IMR-90 (cell line): ENCODE measurements at regions not wholly inside any gene's neighbourhood (a gene's known extent, or its start where the extent isn't known, plus 50 kb on each side); places are given as distances from the start of the nearest gene placed in this dataset.

Source experiments
- ATAC-seq: fragments of 200-7000 bp; cut with Tn5 transposase; 2 replicates; pipeline ENCODE4 v1.9.1; 2020; ENCODE audit warnings: low read depth, mild to moderate bottlenecking, moderate library complexity
- BruUV-seq: library from RNA; stranded (reverse); fragments of 400-500 nt; replicated peaks from 2 replicates; lab custom pipeline; 2021; lab: Mats Ljungman, UMichigan
- CTCF ChIA-PET: fragments of 300-600 bp; formaldehyde crosslinking; extraction: SDS; loops from one replicate; lab custom pipeline; 2021; ENCODE audit warnings: antibody characterized with exemption; lab: Yijun Ruan, JAX
- POLR2A ChIA-PET: fragments of 300-600 bp; sonication (Branson Sonifier 250); formaldehyde crosslinking; loops from one replicate; lab custom pipeline; 2022; ENCODE audit warnings: antibody characterized with exemption; ENCODE audit not compliant: unreplicated experiment; lab: Charles Lee
- DNase-seq: peaks from one replicate; pipeline ENCODE4 v3.0.0; 2013
- H2AFZ ChIP-seq: replicated peaks from 2 replicates; pipeline ENCODE3; 2013; ENCODE audit warnings: low read length, mild to moderate bottlenecking; ENCODE audit not compliant: poor library complexity
- H2AK5ac ChIP-seq: 2 replicates; pipeline ENCODE4 v1.6.1; 2013; ENCODE audit warnings: low read depth, low read length, inconsistent platforms
- H2AK9ac ChIP-seq: replicated peaks from 2 replicates; pipeline ENCODE3; 2013; ENCODE audit warnings: mild to moderate bottlenecking, low read depth, low read length, moderate library complexity; ENCODE audit not compliant: poor library complexity
- H2BK120ac ChIP-seq: 2 replicates; pipeline ENCODE4 v1.6.1; 2013; ENCODE audit warnings: low read depth, low read length, inconsistent platforms
- H2BK15ac ChIP-seq: 3 replicates; pipeline ENCODE4 v1.6.1; 2013; ENCODE audit warnings: low read depth, low read length, inconsistent platforms
- H2BK20ac ChIP-seq: 2 replicates; pipeline ENCODE4 v1.6.1; 2013; ENCODE audit warnings: low read depth, mild to moderate bottlenecking, inconsistent platforms, low read length, moderate library complexity
- H2BK5ac ChIP-seq: 2 replicates; pipeline ENCODE4 v1.6.1; 2013; ENCODE audit warnings: mild to moderate bottlenecking, low read depth, low read length, inconsistent platforms; ENCODE audit not compliant: poor library complexity, severe bottlenecking
- H3K14ac ChIP-seq: replicated peaks from 2 replicates; pipeline ENCODE4 v1.6.1; 2013; ENCODE audit warnings: low read depth, low read length, inconsistent platforms
- H3K18ac ChIP-seq: 2 replicates; pipeline ENCODE4 v1.6.1; 2013; ENCODE audit warnings: low read depth, low read length, control low read depth
- H3K23ac ChIP-seq: 2 replicates; pipeline ENCODE4 v1.6.1; 2013; ENCODE audit warnings: low read depth, low read length, inconsistent platforms
- H3K27ac ChIP-seq: 2 replicates; pipeline ENCODE4 v1.5.1; 2013; ENCODE audit warnings: mild to moderate bottlenecking, control low read depth, low read length; ENCODE audit not compliant: insufficient read depth
- H3K27me3 ChIP-seq: 2 replicates; pipeline ENCODE4 v1.6.1; 2013; ENCODE audit warnings: low read length; ENCODE audit not compliant: control insufficient read depth, insufficient read depth
- H3K36me3 ChIP-seq: 2 replicates; pipeline ENCODE4 v1.6.1; 2013; ENCODE audit warnings: low read length, mixed read lengths; ENCODE audit not compliant: control insufficient read depth, insufficient read depth
- H3K4ac ChIP-seq: 2 replicates; pipeline ENCODE4 v1.6.1; 2013; ENCODE audit warnings: low read depth, low read length, inconsistent platforms
- H3K4me1 ChIP-seq: 2 replicates; pipeline ENCODE4 v1.6.1; 2013; ENCODE audit warnings: low read length, mixed read lengths; ENCODE audit not compliant: control insufficient read depth, insufficient read depth
- H3K4me2 ChIP-seq: 2 replicates; pipeline ENCODE4 v1.6.1; 2013; ENCODE audit warnings: low read depth, mild to moderate bottlenecking, control low read depth, low read length, moderate library complexity
- H3K4me3 ChIP-seq: 2 replicates; pipeline ENCODE4 v1.5.1; 2013; ENCODE audit warnings: low read depth, mild to moderate bottlenecking, control low read depth, low read length, moderate library complexity; ENCODE audit not compliant: insufficient read depth
- H3K56ac ChIP-seq: 2 replicates; pipeline ENCODE4 v1.6.1; 2013; ENCODE audit warnings: low read length, inconsistent platforms; ENCODE audit not compliant: insufficient read depth; ENCODE audit errors: extremely low read depth
- H3K79me1 ChIP-seq, 2 experiments: 2 replicates each; pipeline ENCODE4 v1.6.1; 2013; ENCODE audit warnings: low read length in 2 of 2, inconsistent platforms in 1 of 2, low read depth in 1 of 2
- H3K9ac ChIP-seq: 2 replicates; pipeline ENCODE4 v1.6.1; 2013; ENCODE audit warnings: low read depth, low read length, control low read depth
- H3K9me1 ChIP-seq: 2 replicates; pipeline ENCODE4 v1.6.1; 2013; ENCODE audit warnings: low read length, inconsistent platforms; ENCODE audit not compliant: insufficient read depth
- H3K9me3 ChIP-seq: 2 replicates; pipeline ENCODE4 v1.6.1; 2013; ENCODE audit warnings: low read length; ENCODE audit not compliant: control insufficient read depth, insufficient read depth
- H4K20me1 ChIP-seq: 2 replicates; pipeline ENCODE4 v1.6.1; 2013; ENCODE audit warnings: low read length, inconsistent platforms; ENCODE audit not compliant: insufficient read depth
- H4K5ac ChIP-seq: 2 replicates; pipeline ENCODE4 v1.6.1; 2013; ENCODE audit warnings: mild to moderate bottlenecking, low read depth, low read length, control low read depth
- H4K8ac ChIP-seq, 2 experiments: 2 replicates each; pipeline ENCODE4 v1.6.1; 2013; ENCODE audit warnings: low read depth in 2 of 2, low read length in 2 of 2, control low read depth in 1 of 2, inconsistent platforms in 1 of 2
- H4K91ac ChIP-seq: 2 replicates; pipeline ENCODE4 v1.6.1; 2013; ENCODE audit warnings: low read depth, low read length, inconsistent platforms; ENCODE audit not compliant: insufficient read depth
- BHLHE40 ChIP-seq: fragments of 150-350 bp; IDR thresholded peaks from 2 replicates; pipeline ENCODE4 v1.6.1; 2016; ENCODE audit warnings: mild to moderate bottlenecking, low read depth, low read length
- CEBPB ChIP-seq: IDR thresholded peaks from 2 replicates; pipeline ENCODE4 v1.6.1; 2012; ENCODE audit warnings: low read depth, low read length, improper control_type of control experiment
- CHD1 ChIP-seq: IDR thresholded peaks from 2 replicates; pipeline ENCODE4 v1.6.1; 2012; ENCODE audit warnings: low read depth, low read length, improper control_type of control experiment
- CTCF ChIP-seq: conservative IDR thresholded peaks from 2 replicates; pipeline ENCODE4 v1.5.1; 2012; ENCODE audit warnings: mild to moderate bottlenecking, low read depth, low read length, improper control_type of control experiment
- ELK1 ChIP-seq: fragments of 150-350 bp; IDR thresholded peaks from 2 replicates; pipeline ENCODE4 v1.6.1; 2016; ENCODE audit warnings: low read depth, mild to moderate bottlenecking, low read length, moderate library complexity, borderline replicate concordance
- MAFK ChIP-seq: IDR thresholded peaks from 2 replicates; pipeline ENCODE4 v1.6.1; 2012; ENCODE audit warnings: low read depth, low read length, improper control_type of control experiment
- MAZ ChIP-seq: IDR thresholded peaks from 2 replicates; pipeline ENCODE4 v1.6.1; 2012; ENCODE audit warnings: low read depth, mild to moderate bottlenecking, low read length, improper control_type of control experiment, moderate library complexity, borderline replicate concordance
- NFE2L2 ChIP-seq: fragments of 150-350 bp; IDR thresholded peaks from 2 replicates; pipeline ENCODE4 v1.6.1; 2016; ENCODE audit warnings: low read depth, mild to moderate bottlenecking, low read length
- POLR2A ChIP-seq: IDR thresholded peaks from 2 replicates; pipeline ENCODE4 v1.6.1; 2012; ENCODE audit warnings: mild to moderate bottlenecking, low read depth, low read length
- RAD21 ChIP-seq: IDR thresholded peaks from 2 replicates; pipeline ENCODE4 v1.6.1; 2012; ENCODE audit warnings: low read length, improper control_type of control experiment
- RCOR1 ChIP-seq: IDR thresholded peaks from 2 replicates; pipeline ENCODE4 v1.6.1; 2012; ENCODE audit warnings: mild to moderate bottlenecking, low read length, improper control_type of control experiment; ENCODE audit not compliant: insufficient replicate concordance
- RFX5 ChIP-seq: IDR thresholded peaks from 2 replicates; pipeline ENCODE4 v1.8.0; 2012; ENCODE audit warnings: low read depth, mild to moderate bottlenecking, low read length, moderate library complexity
- SMC3 ChIP-seq: fragments of 150-350 bp; IDR thresholded peaks from 2 replicates; pipeline ENCODE4 v1.6.1; 2016; ENCODE audit warnings: low read depth, mild to moderate bottlenecking, antibody characterized with exemption, low read length, moderate library complexity
- USF2 ChIP-seq: fragments of 150-350 bp; IDR thresholded peaks from 2 replicates; pipeline ENCODE4 v1.6.1; 2017; ENCODE audit warnings: mild to moderate bottlenecking, antibody characterized with exemption, low read length, low read depth
- WGBS, 2 experiments: methylation state at CpG; one replicate each; pipeline versions ENCODE4 v1.1.5 to v1.1.7; 2013; ENCODE audit warnings: missing lambda C conversion rate in 2 of 2; ENCODE audit not compliant: insufficient read length in 1 of 2; ENCODE audit errors: extremely low coverage in 2 of 2; 5-methylcytosine and 5-hydroxymethylcytosine counted together
- dilution Hi-C: fragments of 300-500 bp; cut with HindIII; formaldehyde crosslinking; loops from one replicate; pipeline ENCODE4 v1.14.3; 2018; ENCODE audit warnings: low sequenced_read_pairs; ENCODE audit not compliant: unreplicated experiment
- in situ Hi-C: fragments of 300-500 bp; cut with MboI; formaldehyde crosslinking; loops from 3 replicates; pipeline ENCODE4 v1.14.3; 2019; ENCODE audit warnings: low sequenced_read_pairs, inconsistent platforms, mixed read lengths
- intact Hi-C: fragments of 100-400 bp; cut with micrococcal nuclease; formaldehyde crosslinking; loops from 2 replicates; pipeline ENCODE4 v1.10.0; 2022

GRCh38 chr3:176953106-176954060 is 243.9 kb downstream of the TBL1XR1 start:
- Histone ChIP-seq H3K79me1 (no peaks in the 10 kb centered on the region), H4K8ac (no peak overlapping the region), H3K9ac (no peak overlapping the region), H3K27ac (no peak overlapping the region), H3K9me3 (no peaks in the 10 kb centered on the region), H2BK120ac (peak overlapping the region; percentile 30; the same call in 1 of the 2 replicates), H2BK20ac (peak overlapping the region; percentile 26; the same call in 1 of the 2 replicates), H3K14ac (no peak overlapping the region; the same call in 1 of the 2 replicates), H3K36me3 (no peaks in the 10 kb centered on the region), H3K23ac (no peak overlapping the region), H4K5ac (no peak overlapping the region), H2BK5ac (no peak overlapping the region), H3K27me3 (no peaks in the 10 kb centered on the region), H3K4ac (no peak overlapping the region; the same call in 1 of the 2 replicates), H3K4me2 (no peak overlapping the region), H4K20me1 (no peaks in the 10 kb centered on the region), H3K18ac (no peak overlapping the region), H3K4me3 (no peak overlapping the region), H3K9me1 (no peaks in the 10 kb centered on the region; the same call in 1 of the 2 replicates), H3K4me1 (peaks cover 6% of the 10 kb centered on the region; the same call in 1 of the 2 replicates), H3K56ac (no peak overlapping the region), H2AFZ (no peak overlapping the region), H4K91ac (no peak overlapping the region), H2AK9ac (no peak overlapping the region), H2BK15ac (no peak overlapping the region; the same call in 2 of the 3 replicates), H2AK5ac (no peak overlapping the region)
- POLR2A ChIA-PET = no interaction called here
- ATAC-seq = peak; percentile 82
- in situ Hi-C loops (no loop called here), intact Hi-C loops (no loop called here), dilution Hi-C loops (no loop called here)
- CTCF ChIA-PET = interaction anchor here (0.6 kb wide), 1 partner anchor 1269 kb away, joined by 3 read pairs; no protein-coding TSS in a partner anchor
- peak; percentile 75 for DNase-seq
- WGBS, 2 experiments = no CpG with 5 or more reads among the region's 6 CpGs
- BruUV-seq = no TSS peak
- TF ChIP-seq USF2 (no peak), SMC3 (no peak), POLR2A (no peak), NFE2L2 (no peak), RFX5 (no peak), CEBPB (no peak), RAD21 (no peak), BHLHE40 (no peak), RCOR1 (no peak), ELK1 (no peak), MAZ (no peak), MAFK (no peak), CTCF (no peak), CHD1 (no peak)
